ENCODE measurements at regions not wholly inside any gene's neighbourhood (a gene's known extent, or its start where the extent isn't known, plus 50 kb on each side); places are given as distances from the start of the nearest gene placed in this dataset.
A peak's percentile ranks its signal among the peaks of the same experiment; 100 is the strongest.

DNA sequence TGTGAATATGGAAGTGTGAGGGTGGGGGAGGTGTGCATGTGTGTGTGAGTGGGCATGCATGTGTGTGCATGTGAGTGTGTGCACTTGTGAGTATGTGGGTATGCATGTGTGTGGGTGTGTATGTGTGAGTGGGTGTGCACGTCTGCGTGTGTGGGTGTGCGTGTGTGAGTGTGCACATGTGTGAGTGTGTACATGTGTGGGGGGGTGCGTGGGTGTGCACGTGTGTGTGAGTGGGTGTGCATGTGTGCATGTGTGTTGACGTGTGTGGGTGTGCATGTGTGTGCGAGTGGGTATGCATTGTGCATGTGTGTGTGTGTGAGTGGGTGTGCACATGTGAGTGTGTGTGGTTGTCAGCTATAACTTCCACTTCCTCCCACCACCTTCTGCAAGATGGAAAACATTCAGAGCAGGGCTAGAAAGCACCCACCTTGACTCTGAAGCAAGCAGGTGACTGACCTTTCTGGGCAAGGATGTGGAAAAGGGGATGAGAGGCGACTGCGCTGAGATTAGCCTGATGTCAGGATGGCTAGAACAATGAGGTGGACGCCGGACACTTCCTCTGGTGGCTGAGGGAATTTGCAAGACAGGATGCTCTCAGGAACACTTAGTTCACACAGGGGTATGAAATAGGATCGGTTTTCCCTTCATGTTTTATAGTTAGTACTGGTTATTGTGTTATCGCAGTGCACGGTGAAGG, 103.6 kb downstream of the ACKR3 start:
- no peaks in the 10 kb centered on the region for H3K36me3 ChIP-seq (ENCODE audit: control insufficient read depth in 4 of 4, insufficient read depth in 4 of 4, low read length in 3 of 4)
- 70% methylated on average over 10 of the region's 14 CpGs for WGBS (ENCODE audit: insufficient coverage)
- H3K4me1 ChIP-seq (ENCODE audit: control extremely low read depth in 1 of 4, control insufficient read depth in 4 of 4, insufficient read depth in 4 of 4, low read length in 3 of 4): no peaks in the 10 kb centered on the region
- no peak overlapping the region for H3K27ac ChIP-seq (ENCODE audit: insufficient read depth in 1 of 2, low read depth in 1 of 2, low read length in 2 of 2, poor library complexity in 1 of 2, severe bottlenecking in 2 of 2)
- CTCF ChIA-PET: no interaction called here
- peaks cover 0 to 25% (median 2%) of the 10 kb centered on the region in 5 experiments for H3K27me3 ChIP-seq (replicated peaks in 2 of 5; ENCODE audit: control insufficient read depth in 4 of 5, insufficient read depth in 5 of 5, low read length in 4 of 5)
- POLR2A ChIA-PET: no interaction called here
- no peak for DNase-seq
- H3K9me3 ChIP-seq (ENCODE audit: control extremely low read depth in 1 of 5, control insufficient read depth in 4 of 5, insufficient read depth in 2 of 5, low read depth in 1 of 5, low read length in 4 of 5): peaks cover 0 to 3% (median 0%) of the 10 kb centered on the region in 5 experiments
- no peak overlapping the region for H3K4me3 ChIP-seq (ENCODE audit: control insufficient read depth in 1 of 7, extremely low read depth in 1 of 7, insufficient read depth in 4 of 7, low read depth in 2 of 7, low read length in 6 of 7)

DNA sequence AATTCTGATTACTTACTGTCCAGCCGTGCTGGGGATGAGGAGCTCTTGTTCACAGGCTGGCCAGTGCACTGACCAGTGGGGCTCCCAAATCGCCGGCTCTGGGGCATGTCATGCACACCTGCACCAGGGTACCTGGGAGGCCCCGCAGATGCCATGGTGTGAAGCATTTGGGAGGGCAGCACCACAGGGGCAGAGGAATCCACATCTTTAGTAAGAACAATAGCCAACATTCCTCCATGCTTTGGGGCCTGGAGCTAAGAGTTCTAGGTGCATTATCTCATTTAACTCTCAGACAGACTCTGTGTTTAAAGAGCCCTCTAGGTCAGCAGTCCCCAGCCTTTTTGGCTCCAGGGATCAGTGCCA, 104.2 kb downstream of the ACKR3 start:
- ChIA-PET POLR2A (no interaction called here), CTCF (no interaction called here)
- no peak overlapping the region for H3K27ac ChIP-seq (ENCODE audit: insufficient read depth in 1 of 2, low read depth in 1 of 2, low read length in 2 of 2, poor library complexity in 1 of 2, severe bottlenecking in 2 of 2)
- DNase-seq: no peak
- no peaks in the 10 kb centered on the region for H3K36me3 ChIP-seq (ENCODE audit: control insufficient read depth in 4 of 4, insufficient read depth in 4 of 4, low read length in 3 of 4)
- H3K9me3 ChIP-seq (ENCODE audit: control extremely low read depth in 1 of 5, control insufficient read depth in 4 of 5, insufficient read depth in 2 of 5, low read depth in 1 of 5, low read length in 4 of 5): peaks cover 0 to 3% (median 0%) of the 10 kb centered on the region in 5 experiments
- 88% methylated on average over 2 of the region's 4 CpGs for WGBS (ENCODE audit: insufficient coverage)
- H3K27me3 ChIP-seq (replicated peaks in 2 of 5; ENCODE audit: control insufficient read depth in 4 of 5, insufficient read depth in 5 of 5, low read length in 4 of 5): peaks cover 0 to 31% (median 2%) of the 10 kb centered on the region in 5 experiments
- H3K4me1 ChIP-seq (ENCODE audit: control extremely low read depth in 1 of 4, control insufficient read depth in 4 of 4, insufficient read depth in 4 of 4, low read length in 3 of 4): no peaks in the 10 kb centered on the region
- H3K4me3 ChIP-seq (ENCODE audit: control insufficient read depth in 1 of 7, extremely low read depth in 1 of 7, insufficient read depth in 4 of 7, low read depth in 2 of 7, low read length in 6 of 7): no peak overlapping the region

DNA sequence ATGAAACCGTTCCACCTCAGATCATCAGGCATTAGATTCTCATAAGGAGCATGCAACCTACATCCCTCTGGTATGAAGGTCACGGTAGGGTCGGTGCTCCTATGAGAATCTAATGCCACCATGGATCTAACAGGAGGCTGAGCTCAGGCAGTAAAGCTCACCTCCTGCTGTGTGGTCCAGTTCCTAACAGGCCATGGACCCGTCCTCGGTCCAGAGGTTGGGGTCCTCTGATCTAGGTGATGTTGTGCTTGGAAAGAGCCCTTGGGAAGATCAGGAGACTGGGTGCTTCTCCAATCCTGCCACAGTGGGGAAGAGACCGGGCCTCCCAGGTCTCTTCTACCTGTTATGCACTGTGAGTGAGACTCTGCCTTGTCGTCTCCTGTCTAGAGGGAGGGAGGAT, 104.6 kb downstream of the ACKR3 start:
- Histone ChIP-seq H3K4me1 (ENCODE audit: control extremely low read depth in 1 of 4, control insufficient read depth in 4 of 4, insufficient read depth in 4 of 4, low read length in 3 of 4) (no peaks in the 10 kb centered on the region), H3K27ac (ENCODE audit: insufficient read depth in 1 of 2, low read depth in 1 of 2, low read length in 2 of 2, poor library complexity in 1 of 2, severe bottlenecking in 2 of 2) (no peak overlapping the region), H3K27me3 (replicated peaks in 2 of 5; ENCODE audit: control insufficient read depth in 4 of 5, insufficient read depth in 5 of 5, low read length in 4 of 5) (peaks cover 0 to 32% (median 2%) of the 10 kb centered on the region in 5 experiments), H3K36me3 (ENCODE audit: control insufficient read depth in 4 of 4, insufficient read depth in 4 of 4, low read length in 3 of 4) (no peaks in the 10 kb centered on the region), H3K9me3 (ENCODE audit: control extremely low read depth in 1 of 5, control insufficient read depth in 4 of 5, insufficient read depth in 2 of 5, low read depth in 1 of 5, low read length in 4 of 5) (peaks cover 0 to 3% (median 0%) of the 10 kb centered on the region in 5 experiments), H3K4me3 (ENCODE audit: control insufficient read depth in 1 of 7, extremely low read depth in 1 of 7, insufficient read depth in 4 of 7, low read depth in 2 of 7, low read length in 6 of 7) (no peak overlapping the region)
- no peak for DNase-seq
- WGBS (ENCODE audit: insufficient coverage): 88% methylated on average over 6 of the region's 7 CpGs
- ChIA-PET CTCF (no interaction called here), POLR2A (no interaction called here)

DNA sequence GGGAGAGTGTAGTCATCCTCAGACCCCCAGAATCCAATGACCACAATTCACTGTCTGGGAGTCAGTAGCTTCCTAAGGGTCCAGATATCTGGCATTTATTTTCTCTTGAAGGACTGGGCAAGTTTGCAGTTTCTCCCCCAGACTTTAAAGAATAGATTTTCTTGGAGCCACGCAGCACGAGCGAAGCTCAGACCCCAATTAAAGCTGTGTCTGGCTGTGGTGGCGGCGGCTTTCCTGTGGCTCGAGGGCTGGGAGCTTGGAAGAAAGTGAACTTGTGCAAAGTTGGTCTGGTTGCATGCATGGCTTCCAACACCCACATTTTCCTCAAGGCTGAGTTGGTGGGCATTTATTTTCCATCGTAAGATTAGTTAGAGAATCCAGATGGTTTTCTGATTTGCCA, 105.0 kb downstream of the ACKR3 start:
- ChIA-PET POLR2A (no interaction called here), CTCF (no interaction called here)
- H3K36me3 ChIP-seq (ENCODE audit: control insufficient read depth in 4 of 4, insufficient read depth in 4 of 4, low read length in 3 of 4): no peaks in the 10 kb centered on the region
- H3K9me3 ChIP-seq (ENCODE audit: control extremely low read depth in 1 of 5, control insufficient read depth in 4 of 5, insufficient read depth in 2 of 5, low read depth in 1 of 5, low read length in 4 of 5): peaks cover 0 to 3% (median 0%) of the 10 kb centered on the region in 5 experiments
- H3K4me3 ChIP-seq (ENCODE audit: control insufficient read depth in 1 of 7, extremely low read depth in 1 of 7, insufficient read depth in 4 of 7, low read depth in 2 of 7, low read length in 6 of 7): no peak overlapping the region
- 100% methylated on average over 5 of the region's 7 CpGs for WGBS (ENCODE audit: insufficient coverage)
- H3K27me3 ChIP-seq (replicated peaks in 2 of 5; ENCODE audit: control insufficient read depth in 4 of 5, insufficient read depth in 5 of 5, low read length in 4 of 5): peaks cover 0 to 32% (median 2%) of the 10 kb centered on the region in 5 experiments
- H3K4me1 ChIP-seq (ENCODE audit: control extremely low read depth in 1 of 4, control insufficient read depth in 4 of 4, insufficient read depth in 4 of 4, low read length in 3 of 4): no peaks in the 10 kb centered on the region
- H3K27ac ChIP-seq (ENCODE audit: insufficient read depth in 1 of 2, low read depth in 1 of 2, low read length in 2 of 2, poor library complexity in 1 of 2, severe bottlenecking in 2 of 2): no peak overlapping the region
- DNase-seq: no peak

DNA sequence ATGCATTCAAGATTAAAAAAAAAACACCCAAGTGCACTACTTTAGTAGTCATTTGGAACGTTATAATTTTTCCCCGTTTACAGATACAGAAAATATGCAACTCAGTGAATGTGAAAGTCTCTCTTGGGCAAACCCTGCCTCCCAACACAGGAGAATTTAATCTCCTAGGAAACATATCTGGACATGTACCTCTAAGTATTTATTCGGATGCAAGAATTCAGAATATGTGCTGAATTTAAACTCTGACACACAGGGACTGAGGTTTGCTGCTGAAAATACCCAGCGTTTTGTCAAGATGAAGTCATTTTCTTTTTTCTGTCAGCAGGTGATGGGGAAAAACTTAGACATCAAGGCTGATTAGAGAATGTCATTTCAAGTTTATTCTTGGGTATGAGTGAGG, 105.4 kb downstream of the ACKR3 start:
- ChIA-PET CTCF (no interaction called here), POLR2A (no interaction called here)
- H3K4me3 ChIP-seq (ENCODE audit: control insufficient read depth in 1 of 7, extremely low read depth in 1 of 7, insufficient read depth in 4 of 7, low read depth in 2 of 7, low read length in 6 of 7): no peak overlapping the region
- 92% methylated on average over 4 of the region's 4 CpGs for WGBS (ENCODE audit: insufficient coverage)
- H3K36me3 ChIP-seq (ENCODE audit: control insufficient read depth in 4 of 4, insufficient read depth in 4 of 4, low read length in 3 of 4): no peaks in the 10 kb centered on the region
- H3K27ac ChIP-seq (ENCODE audit: insufficient read depth in 1 of 2, low read depth in 1 of 2, low read length in 2 of 2, poor library complexity in 1 of 2, severe bottlenecking in 2 of 2): no peak overlapping the region
- peaks cover 0 to 32% (median 2%) of the 10 kb centered on the region in 5 experiments for H3K27me3 ChIP-seq (replicated peaks in 2 of 5; ENCODE audit: control insufficient read depth in 4 of 5, insufficient read depth in 5 of 5, low read length in 4 of 5)
- no peaks in the 10 kb centered on the region for H3K4me1 ChIP-seq (ENCODE audit: control extremely low read depth in 1 of 4, control insufficient read depth in 4 of 4, insufficient read depth in 4 of 4, low read length in 3 of 4)
- H3K9me3 ChIP-seq (ENCODE audit: control extremely low read depth in 1 of 5, control insufficient read depth in 4 of 5, insufficient read depth in 2 of 5, low read depth in 1 of 5, low read length in 4 of 5): peaks cover 0 to 3% (median 0%) of the 10 kb centered on the region in 5 experiments
- no peak for DNase-seq

DNA sequence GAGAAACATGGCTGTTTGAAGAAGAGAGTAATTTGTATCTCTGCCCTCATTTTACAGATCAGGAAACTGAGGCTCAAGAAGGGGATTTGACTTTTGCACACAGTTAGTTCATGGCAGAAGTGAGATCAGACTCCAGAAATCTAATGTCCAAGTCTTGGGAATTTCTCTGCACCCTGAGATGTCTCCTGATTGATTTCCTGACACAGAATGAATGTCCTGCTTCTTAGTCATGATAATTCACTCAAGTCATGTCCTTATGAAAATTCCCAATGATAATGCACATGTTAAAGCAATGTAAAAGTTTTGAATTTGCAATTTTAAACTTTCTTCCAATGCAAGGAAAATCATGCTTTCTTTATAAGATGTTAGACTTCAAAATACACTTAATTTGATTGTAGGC, 105.9 kb downstream of the ACKR3 start:
- ChIA-PET POLR2A (no interaction called here), CTCF (no interaction called here)
- H3K27ac ChIP-seq (ENCODE audit: insufficient read depth in 1 of 2, low read depth in 1 of 2, low read length in 2 of 2, poor library complexity in 1 of 2, severe bottlenecking in 2 of 2): no peak overlapping the region
- H3K4me1 ChIP-seq (ENCODE audit: control extremely low read depth in 1 of 4, control insufficient read depth in 4 of 4, insufficient read depth in 4 of 4, low read length in 3 of 4): no peaks in the 10 kb centered on the region
- H3K9me3 ChIP-seq (ENCODE audit: control extremely low read depth in 1 of 5, control insufficient read depth in 4 of 5, insufficient read depth in 2 of 5, low read depth in 1 of 5, low read length in 4 of 5): peaks cover 0 to 3% (median 0%) of the 10 kb centered on the region in 5 experiments
- no peaks in the 10 kb centered on the region for H3K36me3 ChIP-seq (ENCODE audit: control insufficient read depth in 4 of 4, insufficient read depth in 4 of 4, low read length in 3 of 4)
- H3K4me3 ChIP-seq (ENCODE audit: control insufficient read depth in 1 of 7, extremely low read depth in 1 of 7, insufficient read depth in 4 of 7, low read depth in 2 of 7, low read length in 6 of 7): peak overlapping the region in 1 of 7 experiments; percentile 3
- DNase-seq: no peak
- peaks cover 0 to 32% (median 2%) of the 10 kb centered on the region in 5 experiments for H3K27me3 ChIP-seq (replicated peaks in 2 of 5; ENCODE audit: control insufficient read depth in 4 of 5, insufficient read depth in 5 of 5, low read length in 4 of 5)

DNA sequence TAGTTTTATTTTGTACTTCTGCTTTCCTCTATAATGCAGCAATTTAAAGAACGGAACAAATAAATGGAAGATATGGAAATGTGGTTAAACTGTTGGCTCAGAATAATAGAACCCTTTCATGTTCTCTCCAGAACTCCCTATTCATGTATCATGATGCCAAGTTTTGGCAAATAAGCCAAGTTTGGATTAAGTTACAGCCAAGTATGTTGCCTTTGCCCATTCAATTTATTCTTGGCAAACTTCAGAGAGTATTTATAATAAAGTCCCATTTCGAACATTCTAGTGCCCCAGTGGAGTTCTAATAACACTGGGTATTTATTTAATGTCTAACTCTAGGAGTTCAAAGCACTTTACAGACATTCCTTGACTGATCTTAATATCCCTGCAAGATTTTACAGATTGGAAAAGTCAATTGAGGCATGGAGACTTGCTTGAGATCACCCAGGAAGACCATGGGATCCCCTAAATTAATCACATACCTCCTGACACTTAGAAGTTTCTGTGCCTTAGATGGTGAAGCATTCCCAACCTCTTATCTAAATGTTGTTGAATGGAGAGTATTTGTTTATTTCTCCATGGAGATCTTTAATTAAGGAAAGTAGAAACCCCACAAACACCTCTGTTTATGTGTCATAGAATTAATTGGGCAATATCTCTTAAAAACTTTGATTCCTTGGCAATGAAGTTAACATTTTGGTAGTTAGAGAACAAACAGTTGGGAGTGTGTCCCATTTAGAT, 106.7 kb downstream of the ACKR3 start:
- peaks cover 0 to 32% (median 2%) of the 10 kb centered on the region in 5 experiments for H3K27me3 ChIP-seq (replicated peaks in 2 of 5; ENCODE audit: control insufficient read depth in 4 of 5, insufficient read depth in 5 of 5, low read length in 4 of 5)
- H3K27ac ChIP-seq (ENCODE audit: insufficient read depth in 1 of 2, low read depth in 1 of 2, low read length in 2 of 2, poor library complexity in 1 of 2, severe bottlenecking in 2 of 2): no peak overlapping the region
- no peaks in the 10 kb centered on the region for H3K36me3 ChIP-seq (ENCODE audit: control insufficient read depth in 4 of 4, insufficient read depth in 4 of 4, low read length in 3 of 4)
- peak overlapping the region in 1 of 7 experiments; percentile 3 for H3K4me3 ChIP-seq (ENCODE audit: control insufficient read depth in 1 of 7, extremely low read depth in 1 of 7, insufficient read depth in 4 of 7, low read depth in 2 of 7, low read length in 6 of 7)
- WGBS (ENCODE audit: insufficient coverage): no CpG with 5 or more reads among the region's 2 CpGs
- peaks cover 0 to 3% (median 0%) of the 10 kb centered on the region in 5 experiments for H3K9me3 ChIP-seq (ENCODE audit: control extremely low read depth in 1 of 5, control insufficient read depth in 4 of 5, insufficient read depth in 2 of 5, low read depth in 1 of 5, low read length in 4 of 5)
- CTCF ChIA-PET: no interaction called here
- no peak for DNase-seq
- H3K4me1 ChIP-seq (ENCODE audit: control extremely low read depth in 1 of 4, control insufficient read depth in 4 of 4, insufficient read depth in 4 of 4, low read length in 3 of 4): no peaks in the 10 kb centered on the region
- POLR2A ChIA-PET: no interaction called here
